Liver (tissue), 8 donors: ENCODE measurements at regions not wholly inside any gene's neighbourhood (a gene's known extent, or its start where the extent isn't known, plus 50 kb on each side); places are given as distances from the start of the nearest gene placed in this dataset.

Source experiments
- DNase-seq: peaks from one replicate; pipeline ENCODE4 v3.0.0-alpha.2; 2017; ENCODE audit warnings: low spot score
- H3K27ac ChIP-seq, 2 donors: one replicate each; pipeline ENCODE4 v1.7.0; 2013; ENCODE audit warnings: inconsistent platforms in 2 of 2, low read length in 2 of 2, control low read depth in 1 of 2, low read depth in 1 of 2, mild to moderate bottlenecking in 1 of 2
- H3K27me3 ChIP-seq, 4 donors: one replicate each; pipeline versions ENCODE4 v1.6.1 to v1.7.0; 2013; ENCODE audit warnings: low read length in 3 of 4, inconsistent platforms in 1 of 4, mild to moderate bottlenecking in 1 of 4, moderate library complexity in 1 of 4; ENCODE audit not compliant: control insufficient read depth in 4 of 4, insufficient read depth in 4 of 4
- H3K36me3 ChIP-seq, 4 donors: one replicate each; pipeline versions ENCODE4 v1.6.1 to v1.7.0; 2013; ENCODE audit warnings: low read length in 3 of 4, mild to moderate bottlenecking in 3 of 4, low read depth in 1 of 4, moderate library complexity in 1 of 4; ENCODE audit not compliant: control insufficient read depth in 4 of 4, insufficient read depth in 3 of 4
- H3K4me1 ChIP-seq, 4 donors: one replicate each; pipeline versions ENCODE4 v1.6.1 to v1.7.0; 2013; ENCODE audit warnings: low read length in 3 of 4, mild to moderate bottlenecking in 3 of 4, moderate library complexity in 1 of 4; ENCODE audit not compliant: control insufficient read depth in 4 of 4, insufficient read depth in 4 of 4
- H3K4me3 ChIP-seq, 3 donors: one replicate each; pipeline versions ENCODE4 v1.6.1 to v1.7.0; 2013; ENCODE audit warnings: low read length in 3 of 3, control low read depth in 1 of 3, low read depth in 1 of 3, mild to moderate bottlenecking in 1 of 3
- H3K9ac ChIP-seq, 2 donors: one replicate each; pipeline ENCODE4 v1.7.0; 2013; ENCODE audit warnings: low read length in 2 of 2, mild to moderate bottlenecking in 2 of 2, moderate library complexity in 2 of 2, control low read depth in 1 of 2, low read depth in 1 of 2
- H3K9me3 ChIP-seq, 4 donors: one replicate each; pipeline versions ENCODE4 v1.6.1 to v1.7.0; 2013; ENCODE audit warnings: low read length in 3 of 4; ENCODE audit not compliant: control insufficient read depth in 4 of 4
- EGR1 ChIP-seq, 2 donors: IDR thresholded peaks; 2 replicates each; pipeline ENCODE4 v1.6.1; 2016 to 2018; ENCODE audit warnings: antibody characterized with exemption in 2 of 2, low read depth in 2 of 2
- FOXA1 ChIP-seq: IDR thresholded peaks from 2 replicates; pipeline ENCODE4 v1.6.1; 2016; ENCODE audit warnings: antibody characterized with exemption
- FOXA2 ChIP-seq: IDR thresholded peaks from 2 replicates; pipeline ENCODE4 v1.6.1; 2016; ENCODE audit warnings: antibody characterized with exemption
- GABPA ChIP-seq, 2 donors: IDR thresholded peaks in 1 of 2; conservative IDR thresholded peaks in 1 of 2; 2 replicates each; pipeline ENCODE4 v1.6.1; 2016; ENCODE audit warnings: antibody characterized with exemption in 2 of 2, mild to moderate bottlenecking in 1 of 2, moderate library complexity in 1 of 2
- HNF4G ChIP-seq: IDR thresholded peaks from 2 replicates; pipeline ENCODE4 v1.6.1; 2016; ENCODE audit warnings: antibody characterized with exemption
- MAX ChIP-seq: IDR thresholded peaks from 2 replicates; pipeline ENCODE4 v1.6.1; 2016; ENCODE audit warnings: antibody characterized with exemption
- NR2F2 ChIP-seq: IDR thresholded peaks from 2 replicates; pipeline ENCODE4 v1.6.1; 2016; ENCODE audit warnings: antibody characterized with exemption
- RAD21 ChIP-seq, 2 donors: IDR thresholded peaks; 2 replicates each; pipeline ENCODE4 v1.6.1; 2016; ENCODE audit warnings: antibody characterized with exemption in 2 of 2, mild to moderate bottlenecking in 2 of 2
- ZBTB33 ChIP-seq: IDR thresholded peaks from 2 replicates; pipeline ENCODE4 v1.6.1; 2016; ENCODE audit warnings: antibody characterized with exemption
- WGBS: extraction: QIAGEN DNeasy Blood & Tissue Kit; methylation state at CpG from one replicate; pipeline ENCODE4 v1.1.7; 2013; 5-methylcytosine and 5-hydroxymethylcytosine counted together
- TF ChIP-seq, protein P1 (sequence below): fragments of 150-350 bp; IDR thresholded peaks from 2 replicates; pipeline ENCODE4 v1.5.1; 2017; ENCODE audit warnings: improper control_type of control experiment, low read depth, low read length; ENCODE audit not compliant: missing input control
- TF ChIP-seq, protein P2 (sequence below): IDR thresholded peaks from 2 replicates; pipeline ENCODE4 v1.6.1; 2016; ENCODE audit warnings: antibody characterized with exemption
- TF ChIP-seq, protein P3 (sequence below): IDR thresholded peaks from 2 replicates; pipeline ENCODE4 v1.6.1; 2016; ENCODE audit warnings: antibody characterized with exemption, mild to moderate bottlenecking
- donor health status: healthy.
- donor health status: healthy.
- donor health status: healthy.
- donor health status: healthy.
- donor health status: healthy.

- Histone ChIP-seq H3K9me3 (no peaks in the 10 kb centered on the region), H3K27me3 (peaks cover 0 to 10% (median 0%) of the 10 kb centered on the region in 4 donors), H3K9ac (no peak overlapping the region), H3K4me1 (no peaks in the 10 kb centered on the region), H3K27ac (no peak overlapping the region), H3K36me3 (no peaks in the 10 kb centered on the region), H3K4me3 (no peak overlapping the region)
- WGBS, result 77% methylated on average over 3 of the region's 3 CpGs
- TF ChIP-seq, protein P1, sequence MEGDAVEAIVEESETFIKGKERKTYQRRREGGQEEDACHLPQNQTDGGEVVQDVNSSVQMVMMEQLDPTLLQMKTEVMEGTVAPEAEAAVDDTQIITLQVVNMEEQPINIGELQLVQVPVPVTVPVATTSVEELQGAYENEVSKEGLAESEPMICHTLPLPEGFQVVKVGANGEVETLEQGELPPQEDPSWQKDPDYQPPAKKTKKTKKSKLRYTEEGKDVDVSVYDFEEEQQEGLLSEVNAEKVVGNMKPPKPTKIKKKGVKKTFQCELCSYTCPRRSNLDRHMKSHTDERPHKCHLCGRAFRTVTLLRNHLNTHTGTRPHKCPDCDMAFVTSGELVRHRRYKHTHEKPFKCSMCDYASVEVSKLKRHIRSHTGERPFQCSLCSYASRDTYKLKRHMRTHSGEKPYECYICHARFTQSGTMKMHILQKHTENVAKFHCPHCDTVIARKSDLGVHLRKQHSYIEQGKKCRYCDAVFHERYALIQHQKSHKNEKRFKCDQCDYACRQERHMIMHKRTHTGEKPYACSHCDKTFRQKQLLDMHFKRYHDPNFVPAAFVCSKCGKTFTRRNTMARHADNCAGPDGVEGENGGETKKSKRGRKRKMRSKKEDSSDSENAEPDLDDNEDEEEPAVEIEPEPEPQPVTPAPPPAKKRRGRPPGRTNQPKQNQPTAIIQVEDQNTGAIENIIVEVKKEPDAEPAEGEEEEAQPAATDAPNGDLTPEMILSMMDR, result no peak
- TF ChIP-seq FOXA2 (no peak), FOXA1 (no peak), RAD21 (IDR thresholded peaks at IDR 0.05) (no peak), ZBTB33 (no peak), NR2F2 (no peak), GABPA (IDR thresholded peaks at IDR 0.05 in 1 of 2, conservative IDR thresholded peaks at IDR 0.05 in 1 of 2) (no peak), MAX (no peak), HNF4G (no peak), EGR1 (IDR thresholded peaks at IDR 0.05; ENCODE audit: low read depth in 2 of 2) (no peak)
- TF ChIP-seq, protein P2, sequence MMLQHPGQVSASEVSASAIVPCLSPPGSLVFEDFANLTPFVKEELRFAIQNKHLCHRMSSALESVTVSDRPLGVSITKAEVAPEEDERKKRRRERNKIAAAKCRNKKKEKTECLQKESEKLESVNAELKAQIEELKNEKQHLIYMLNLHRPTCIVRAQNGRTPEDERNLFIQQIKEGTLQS, result no peak
- TF ChIP-seq, protein P3, sequence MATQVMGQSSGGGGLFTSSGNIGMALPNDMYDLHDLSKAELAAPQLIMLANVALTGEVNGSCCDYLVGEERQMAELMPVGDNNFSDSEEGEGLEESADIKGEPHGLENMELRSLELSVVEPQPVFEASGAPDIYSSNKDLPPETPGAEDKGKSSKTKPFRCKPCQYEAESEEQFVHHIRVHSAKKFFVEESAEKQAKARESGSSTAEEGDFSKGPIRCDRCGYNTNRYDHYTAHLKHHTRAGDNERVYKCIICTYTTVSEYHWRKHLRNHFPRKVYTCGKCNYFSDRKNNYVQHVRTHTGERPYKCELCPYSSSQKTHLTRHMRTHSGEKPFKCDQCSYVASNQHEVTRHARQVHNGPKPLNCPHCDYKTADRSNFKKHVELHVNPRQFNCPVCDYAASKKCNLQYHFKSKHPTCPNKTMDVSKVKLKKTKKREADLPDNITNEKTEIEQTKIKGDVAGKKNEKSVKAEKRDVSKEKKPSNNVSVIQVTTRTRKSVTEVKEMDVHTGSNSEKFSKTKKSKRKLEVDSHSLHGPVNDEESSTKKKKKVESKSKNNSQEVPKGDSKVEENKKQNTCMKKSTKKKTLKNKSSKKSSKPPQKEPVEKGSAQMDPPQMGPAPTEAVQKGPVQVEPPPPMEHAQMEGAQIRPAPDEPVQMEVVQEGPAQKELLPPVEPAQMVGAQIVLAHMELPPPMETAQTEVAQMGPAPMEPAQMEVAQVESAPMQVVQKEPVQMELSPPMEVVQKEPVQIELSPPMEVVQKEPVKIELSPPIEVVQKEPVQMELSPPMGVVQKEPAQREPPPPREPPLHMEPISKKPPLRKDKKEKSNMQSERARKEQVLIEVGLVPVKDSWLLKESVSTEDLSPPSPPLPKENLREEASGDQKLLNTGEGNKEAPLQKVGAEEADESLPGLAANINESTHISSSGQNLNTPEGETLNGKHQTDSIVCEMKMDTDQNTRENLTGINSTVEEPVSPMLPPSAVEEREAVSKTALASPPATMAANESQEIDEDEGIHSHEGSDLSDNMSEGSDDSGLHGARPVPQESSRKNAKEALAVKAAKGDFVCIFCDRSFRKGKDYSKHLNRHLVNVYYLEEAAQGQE, result no peak
- no peak for DNase-seq
Observed at GRCh38 chr2:133968446-133968845, 285.4 kb upstream of the MGAT5 start.

DNA sequence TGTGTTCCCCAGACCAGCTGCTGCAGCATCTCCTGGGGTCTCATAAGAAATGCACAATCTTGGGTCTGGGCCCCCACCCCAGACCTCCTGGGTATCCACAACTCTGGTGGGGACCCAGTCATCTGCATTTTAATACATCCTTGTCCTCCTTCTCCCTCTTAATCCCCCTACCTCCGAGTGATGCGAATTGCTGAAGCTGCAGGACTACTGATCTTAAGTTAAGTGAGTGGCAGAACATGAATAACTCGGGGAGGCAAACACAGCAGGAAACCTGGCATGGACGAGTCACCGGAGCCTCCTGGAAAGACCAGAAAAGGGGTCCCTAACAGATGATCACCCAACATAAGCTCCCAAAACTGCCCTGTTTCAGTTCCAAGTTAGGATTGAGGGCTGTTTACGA is 283.2 kb upstream of the MGAT5 start:
- H3K4me3 ChIP-seq, result no peak overlapping the region
- H3K27ac ChIP-seq, result no peak overlapping the region
- no peak for DNase-seq
- no peaks in the 10 kb centered on the region for H3K9me3 ChIP-seq
- H3K36me3 ChIP-seq, result no peaks in the 10 kb centered on the region
- 63% methylated on average over 6 of the region's 6 CpGs for WGBS
- no peak overlapping the region for H3K9ac ChIP-seq
- peaks cover 0 to 10% (median 0%) of the 10 kb centered on the region in 4 donors for H3K27me3 ChIP-seq
- H3K4me1 ChIP-seq, result no peaks in the 10 kb centered on the region
- TF ChIP-seq, protein P1, result no peak
